MM.1S (cell line): ENCODE measurements at regions not wholly inside any gene's neighbourhood (a gene's known extent, or its start where the extent isn't known, plus 50 kb on each side); places are given as distances from the start of the nearest gene placed in this dataset.

ENCODE experiments used
- EZH2 ChIP-seq: fragments of 300-600 bp; sonication (generic); optimal IDR thresholded peaks from 2 replicates; pipeline ENCODE3; 2017; ENCODE audit warnings: low read depth, mild to moderate bottlenecking, antibody characterized with exemption, low read length, mixed read lengths
- EZH2phosphoT487 ChIP-seq: fragments of 300-600 bp; sonication (generic); IDR thresholded peaks from 2 replicates; pipeline ENCODE4 v1.6.1; 2018; ENCODE audit warnings: antibody characterized with exemption, low read length
- TF ChIP-seq, protein P1 (sequence below): fragments of 300-600 bp; sonication (generic); IDR thresholded peaks from 2 replicates; pipeline ENCODE4 v1.5.1; 2016; ENCODE audit warnings: antibody characterized with exemption, low read length, mixed read lengths

GRCh38 chr12:58487678-58488161 lies 432.6 kb downstream of the LRIG3 start:
- TF ChIP-seq, protein P1, sequence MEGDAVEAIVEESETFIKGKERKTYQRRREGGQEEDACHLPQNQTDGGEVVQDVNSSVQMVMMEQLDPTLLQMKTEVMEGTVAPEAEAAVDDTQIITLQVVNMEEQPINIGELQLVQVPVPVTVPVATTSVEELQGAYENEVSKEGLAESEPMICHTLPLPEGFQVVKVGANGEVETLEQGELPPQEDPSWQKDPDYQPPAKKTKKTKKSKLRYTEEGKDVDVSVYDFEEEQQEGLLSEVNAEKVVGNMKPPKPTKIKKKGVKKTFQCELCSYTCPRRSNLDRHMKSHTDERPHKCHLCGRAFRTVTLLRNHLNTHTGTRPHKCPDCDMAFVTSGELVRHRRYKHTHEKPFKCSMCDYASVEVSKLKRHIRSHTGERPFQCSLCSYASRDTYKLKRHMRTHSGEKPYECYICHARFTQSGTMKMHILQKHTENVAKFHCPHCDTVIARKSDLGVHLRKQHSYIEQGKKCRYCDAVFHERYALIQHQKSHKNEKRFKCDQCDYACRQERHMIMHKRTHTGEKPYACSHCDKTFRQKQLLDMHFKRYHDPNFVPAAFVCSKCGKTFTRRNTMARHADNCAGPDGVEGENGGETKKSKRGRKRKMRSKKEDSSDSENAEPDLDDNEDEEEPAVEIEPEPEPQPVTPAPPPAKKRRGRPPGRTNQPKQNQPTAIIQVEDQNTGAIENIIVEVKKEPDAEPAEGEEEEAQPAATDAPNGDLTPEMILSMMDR, result no peak
- TF ChIP-seq EZH2phosphoT487, result no peak
- TF ChIP-seq EZH2, result no peak
